Endodermal cell (in vitro differentiated cells): ENCODE measurements at regions not wholly inside any gene's neighbourhood (a gene's known extent, or its start where the extent isn't known, plus 50 kb on each side); places are given as distances from the start of the nearest gene placed in this dataset.

Source experiments
- DNase-seq: peaks from one replicate; pipeline ENCODE4 v3.0.0-alpha.2; 2017
- H3K27ac ChIP-seq: 2 replicates; pipeline ENCODE4 v1.5.1; 2013; ENCODE audit warnings: mild to moderate bottlenecking, low read depth, low read length, moderate library complexity
- H3K27me3 ChIP-seq: 2 replicates; pipeline ENCODE4 v1.6.1; 2013; ENCODE audit warnings: mild to moderate bottlenecking, low read length, moderate library complexity; ENCODE audit not compliant: insufficient read depth, control insufficient read depth, poor library complexity, severe bottlenecking
- H3K36me3 ChIP-seq: 2 replicates; pipeline ENCODE4 v1.7.0; 2013; ENCODE audit warnings: mild to moderate bottlenecking, low read length, moderate library complexity; ENCODE audit not compliant: control insufficient read depth, insufficient read depth
- H3K4me1 ChIP-seq: one replicate; pipeline ENCODE4 v1.7.0; 2013; ENCODE audit warnings: low read length; ENCODE audit not compliant: control insufficient read depth, insufficient read depth
- H3K4me3 ChIP-seq: 2 replicates; pipeline ENCODE4 v1.5.1; 2013; ENCODE audit warnings: mild to moderate bottlenecking, low read length, moderate library complexity
- H3K9ac ChIP-seq: 2 replicates; pipeline ENCODE4 v1.6.1; 2013; ENCODE audit warnings: mild to moderate bottlenecking, low read length, moderate library complexity; ENCODE audit not compliant: poor library complexity, severe bottlenecking; ENCODE audit errors: extremely low read depth
- H3K9me3 ChIP-seq: 2 replicates; pipeline ENCODE4 v1.6.1; 2013; ENCODE audit warnings: mild to moderate bottlenecking, low read length, moderate library complexity; ENCODE audit not compliant: control insufficient read depth
- H3K27ac Mint-ChIP-seq: 2 replicates; pipeline ENCODE4 v1.8.0; 2020; ENCODE audit warnings: mixed read lengths
- H3K27me3 Mint-ChIP-seq: 2 replicates; pipeline ENCODE4 v1.8.0; 2021; ENCODE audit warnings: mild to moderate bottlenecking, mixed read lengths; ENCODE audit not compliant: insufficient read depth
- H3K36me3 Mint-ChIP-seq: 2 replicates; pipeline ENCODE4 v1.8.0; 2020; ENCODE audit warnings: low read depth, mixed read lengths
- H3K4me1 Mint-ChIP-seq: 2 replicates; pipeline ENCODE4 v1.8.0; 2020; ENCODE audit warnings: mixed read lengths
- H3K4me3 Mint-ChIP-seq: 2 replicates; pipeline ENCODE4 v1.8.0; 2020; ENCODE audit warnings: mild to moderate bottlenecking, moderate library complexity, mixed read lengths
- H3K9me3 Mint-ChIP-seq: 2 replicates; pipeline ENCODE4 v1.8.0; 2020; ENCODE audit warnings: mild to moderate bottlenecking, mixed read lengths
- CTCF ChIP-seq: fragments of 200-600 bp; sonication (generic); conservative IDR thresholded peaks from 2 replicates; pipeline ENCODE4 v1.5.0; 2021; ENCODE audit warnings: antibody characterized with exemption, mild to moderate bottlenecking
- WGBS, 2 experiments: methylation state at CpG; one replicate each; pipeline versions ENCODE4 v1.1.5 to v1.1.7; 2013; ENCODE audit warnings: missing lambda C conversion rate in 2 of 2, mixed read lengths in 1 of 2; ENCODE audit not compliant: insufficient coverage in 1 of 2, insufficient read length in 1 of 2; 5-methylcytosine and 5-hydroxymethylcytosine counted together

GRCh38 chr10:42983591-42983990 lies 93.3 kb upstream of the RET start:
- H3K27me3 Mint-ChIP-seq = no peaks in the 10 kb centered on the region
- Histone ChIP-seq H3K4me3 (no peak overlapping the region), H3K36me3 (no peaks in the 10 kb centered on the region), H3K27ac (no peak overlapping the region), H3K9ac (no peak overlapping the region), H3K27me3 (no peaks in the 10 kb centered on the region), H3K9me3 (no peaks in the 10 kb centered on the region), H3K4me1 (no peaks in the 10 kb centered on the region)
- TF ChIP-seq CTCF = no peak
- DNase-seq = no peak
- 69 to 87% methylated on average over 2 to 6 of the region's 6 CpGs for WGBS, 2 experiments
- H3K4me3 Mint-ChIP-seq = no peak overlapping the region
- H3K4me1 Mint-ChIP-seq = no peaks in the 10 kb centered on the region
- H3K9me3 Mint-ChIP-seq = no peaks in the 10 kb centered on the region
- no peak overlapping the region for H3K27ac Mint-ChIP-seq
- no peaks in the 10 kb centered on the region for H3K36me3 Mint-ChIP-seq

- Histone ChIP-seq H3K27ac (no peak overlapping the region), H3K36me3 (no peaks in the 10 kb centered on the region), H3K27me3 (no peaks in the 10 kb centered on the region), H3K9me3 (no peaks in the 10 kb centered on the region), H3K4me1 (no peaks in the 10 kb centered on the region), H3K4me3 (no peak overlapping the region), H3K9ac (no peak overlapping the region)
- Mint-ChIP-seq H3K36me3 (no peaks in the 10 kb centered on the region), H3K9me3 (no peaks in the 10 kb centered on the region), H3K4me1 (no peaks in the 10 kb centered on the region), H3K4me3 (no peak overlapping the region), H3K27ac (no peak overlapping the region), H3K27me3 (no peaks in the 10 kb centered on the region)
- WGBS, 2 experiments = 91 to 92% methylated on average over 7 to 8 of the region's 8 CpGs
- no peak for DNase-seq
- no peak for TF ChIP-seq CTCF
These were observed 92.7 kb upstream of the RET start for GRCh38 chr10:42984035-42984610.

- Histone ChIP-seq H3K27me3 (no peaks in the 10 kb centered on the region), H3K4me3 (no peak overlapping the region), H3K9ac (no peak overlapping the region), H3K4me1 (no peaks in the 10 kb centered on the region), H3K27ac (no peak overlapping the region), H3K9me3 (no peaks in the 10 kb centered on the region), H3K36me3 (no peaks in the 10 kb centered on the region)
- no peak for DNase-seq
- H3K9me3 Mint-ChIP-seq = no peaks in the 10 kb centered on the region
- WGBS, 2 experiments = 91 to 95% methylated on average over 11 to 13 of the region's 13 CpGs
- no peaks in the 10 kb centered on the region for H3K27me3 Mint-ChIP-seq
- no peak overlapping the region for H3K27ac Mint-ChIP-seq
- no peaks in the 10 kb centered on the region for H3K36me3 Mint-ChIP-seq
- no peak for TF ChIP-seq CTCF
- no peaks in the 10 kb centered on the region for H3K4me1 Mint-ChIP-seq
- H3K4me3 Mint-ChIP-seq = no peak overlapping the region
These were observed 92.0 kb upstream of the RET start for GRCh38 chr10:42984761-42985325.
